GM12892 (cell line): ENCODE measurements at regions not wholly inside any gene's neighbourhood (a gene's known extent, or its start where the extent isn't known, plus 50 kb on each side); places are given as distances from the start of the nearest gene placed in this dataset.

Experiments
- POLR2A ChIP-seq: IDR thresholded peaks from 2 replicates; pipeline ENCODE4 v1.6.1; 2011; ENCODE audit warnings: low read depth, low read length, control low read depth
- POLR2AphosphoS5 ChIP-seq: IDR thresholded peaks from 2 replicates; pipeline ENCODE4 v1.6.1; 2011; ENCODE audit warnings: low read depth, low read length, control low read depth
- TAF1 ChIP-seq: IDR thresholded peaks from 2 replicates; pipeline ENCODE4 v1.6.1; 2011; ENCODE audit warnings: low read depth, mild to moderate bottlenecking, control low read depth, low read length, borderline replicate concordance

GRCh38 chr18:21997207-21998143 is 171.9 kb upstream of the GATA6 start:
- TF ChIP-seq POLR2A (no peak), POLR2AphosphoS5 (no peak), TAF1 (no peak)
